ENCODE measurements at regions not wholly inside any gene's neighbourhood (a gene's known extent, or its start where the extent isn't known, plus 50 kb on each side); places are given as distances from the start of the nearest gene placed in this dataset.
"Not testable (repeated sequence)": the region's sequence is repeated elsewhere in the genome, so short reads cannot be mapped to it uniquely, and the experiment has no call there.

- H3K4me3 ChIP-seq, result no peak overlapping the region
- no peak overlapping the region for H3K27ac ChIP-seq
- no peaks in the 10 kb centered on the region for H3K9me3 ChIP-seq (ENCODE audit: low read depth)
- no peak for TF ChIP-seq CTCF (IDR thresholded peaks at IDR 0.05; ENCODE audit: low read depth, low read length)
- no peaks in the 10 kb centered on the region for H3K4me1 ChIP-seq (ENCODE audit: low read depth)
- DNase-seq (ENCODE audit: low read depth in 1 of 2, low spot score in 1 of 2), result no peak
- peaks cover 21% of the 10 kb centered on the region for H3K27me3 ChIP-seq
- no peaks in the 10 kb centered on the region for H3K36me3 ChIP-seq
These were observed 239.2 kb downstream of the ADGRD1 start for GRCh38 chr12:131192951-131193350.

GRCh38 chr12:131194166-131194565, 240.5 kb downstream of the ADGRD1 start:
- H3K36me3 ChIP-seq, result no peaks in the 10 kb centered on the region

GRCh38 chr12:131195796-131196195, 242.1 kb downstream of the ADGRD1 start:
- Histone ChIP-seq H3K4me3 (no peak overlapping the region), H3K4me1 (ENCODE audit: low read depth) (no peaks in the 10 kb centered on the region), H3K9me3 (ENCODE audit: low read depth) (no peaks in the 10 kb centered on the region), H3K27me3 (peaks cover 21% of the 10 kb centered on the region), H3K36me3 (no peaks in the 10 kb centered on the region), H3K27ac (no peak overlapping the region)
- no peak for DNase-seq (ENCODE audit: low read depth in 1 of 2, low spot score in 1 of 2)
- TF ChIP-seq CTCF (IDR thresholded peaks at IDR 0.05; ENCODE audit: low read depth, low read length), result no peak

More at GRCh38 chr12:131194166-131194565, 240.5 kb downstream of the ADGRD1 start:
- Histone ChIP-seq H3K4me1 (ENCODE audit: low read depth) (no peaks in the 10 kb centered on the region), H3K4me3 (no peak overlapping the region), H3K27ac (no peak overlapping the region), H3K9me3 (ENCODE audit: low read depth) (no peaks in the 10 kb centered on the region), H3K27me3 (peaks cover 21% of the 10 kb centered on the region)
- no peak for DNase-seq (ENCODE audit: low read depth in 1 of 2, low spot score in 1 of 2)
- no peak for TF ChIP-seq CTCF (IDR thresholded peaks at IDR 0.05; ENCODE audit: low read depth, low read length)

GRCh38 chr12:131196220-131196619, 242.5 kb downstream of the ADGRD1 start:
- Histone ChIP-seq H3K4me3 (no peak overlapping the region), H3K4me1 (ENCODE audit: low read depth) (no peaks in the 10 kb centered on the region), H3K9me3 (ENCODE audit: low read depth) (no peaks in the 10 kb centered on the region), H3K27ac (no peak overlapping the region), H3K36me3 (no peaks in the 10 kb centered on the region), H3K27me3 (peaks cover 16% of the 10 kb centered on the region)
- DNase-seq (ENCODE audit: low read depth in 1 of 2, low spot score in 1 of 2), result no peak
- TF ChIP-seq CTCF (IDR thresholded peaks at IDR 0.05; ENCODE audit: low read depth, low read length), result no peak

GRCh38 chr12:131197490-131197889, 243.8 kb downstream of the ADGRD1 start:
- no peak for TF ChIP-seq CTCF (IDR thresholded peaks at IDR 0.05; ENCODE audit: low read depth, low read length)
- Histone ChIP-seq H3K9me3 (ENCODE audit: low read depth) (no peaks in the 10 kb centered on the region), H3K4me3 (no peak overlapping the region), H3K36me3 (no peaks in the 10 kb centered on the region), H3K4me1 (ENCODE audit: low read depth) (no peaks in the 10 kb centered on the region), H3K27me3 (peaks cover 6% of the 10 kb centered on the region), H3K27ac (no peak overlapping the region)
- DNase-seq (ENCODE audit: low read depth in 1 of 2, low spot score in 1 of 2), result no peak

GRCh38 chr12:131199221-131199620, 245.5 kb downstream of the ADGRD1 start:
- Histone ChIP-seq H3K4me1 (ENCODE audit: low read depth) (no peaks in the 10 kb centered on the region), H3K27me3 (no peaks in the 10 kb centered on the region)
- no peak for TF ChIP-seq CTCF (IDR thresholded peaks at IDR 0.05; ENCODE audit: low read depth, low read length)

GRCh38 chr12:131201912-131202311, 248.2 kb downstream of the ADGRD1 start:
- DNase-seq (ENCODE audit: low read depth in 1 of 2, low spot score in 1 of 2); H3K36me3 ChIP-seq; H3K9me3 ChIP-seq (ENCODE audit: low read depth); H3K4me3 ChIP-seq; H3K27me3 ChIP-seq; H3K27ac ChIP-seq; H3K4me1 ChIP-seq (ENCODE audit: low read depth): not testable (repeated sequence)

More at GRCh38 chr12:131199221-131199620, 245.5 kb downstream of the ADGRD1 start:
- DNase-seq (ENCODE audit: low read depth in 1 of 2, low spot score in 1 of 2), result no peak
- no peak overlapping the region for H3K4me3 ChIP-seq
- H3K27ac ChIP-seq, result no peak overlapping the region
- no peaks in the 10 kb centered on the region for H3K36me3 ChIP-seq
- no peaks in the 10 kb centered on the region for H3K9me3 ChIP-seq (ENCODE audit: low read depth)
